NAMALWA (cell line): ENCODE measurements at regions not wholly inside any gene's neighbourhood (a gene's known extent, or its start where the extent isn't known, plus 50 kb on each side); places are given as distances from the start of the nearest gene placed in this dataset.
"Not testable (repeated sequence)": the region's sequence is repeated elsewhere in the genome, so short reads cannot be mapped to it uniquely, and the experiment has no call there.

Source experiments
- DNase-seq: peaks from one replicate; pipeline ENCODE4 v3.0.0-alpha.2; 2015; ENCODE audit warnings: low spot score

GRCh38 chr5:1958211-1959010 lies 75.7 kb upstream of the IRX4 start:
- DNase-seq = no peak

GRCh38 chr5:1955586-1955985 lies 72.9 kb upstream of the IRX4 start:
- DNase-seq = no peak

GRCh38 chr5:1953710-1954109 lies 71.0 kb upstream of the IRX4 start:
- not testable (repeated sequence) for DNase-seq

GRCh38 chr5:1952444-1953099 lies 69.8 kb upstream of the IRX4 start:
- DNase-seq = no peak

GRCh38 chr5:1952021-1952420 lies 69.3 kb upstream of the IRX4 start:
- DNase-seq = no peak

- no peak for DNase-seq
Observed at GRCh38 chr5:1951165-1951816, 68.6 kb upstream of the IRX4 start.

- no peak for DNase-seq
Observed at GRCh38 chr5:1950708-1951103, 68.0 kb upstream of the IRX4 start.

GRCh38 chr5:1950096-1950707 lies 67.5 kb upstream of the IRX4 start:
- DNase-seq = no peak

- no peak for DNase-seq
Observed at GRCh38 chr5:1949253-1949652, 66.5 kb upstream of the IRX4 start.

- DNase-seq = no peak
Observed at GRCh38 chr5:1948663-1949191, 66.0 kb upstream of the IRX4 start.

- DNase-seq = no peak
Observed at GRCh38 chr5:1948111-1948510, 65.4 kb upstream of the IRX4 start.

GRCh38 chr5:1946776-1947175 lies 64.1 kb upstream of the IRX4 start:
- no peak for DNase-seq

- no peak for DNase-seq
Observed at GRCh38 chr5:1946122-1946677, 63.5 kb upstream of the IRX4 start.

- no peak for DNase-seq
Observed at GRCh38 chr5:1945606-1946005, 62.9 kb upstream of the IRX4 start.

GRCh38 chr5:1944408-1944807 lies 61.7 kb upstream of the IRX4 start:
- DNase-seq = no peak

GRCh38 chr5:1943481-1943880 lies 60.8 kb upstream of the IRX4 start:
- no peak for DNase-seq

- no peak for DNase-seq
Observed at GRCh38 chr5:1942630-1943029, 59.9 kb upstream of the IRX4 start.

GRCh38 chr5:1942158-1942557 lies 59.4 kb upstream of the IRX4 start:
- DNase-seq = no peak

- DNase-seq = no peak
Observed at GRCh38 chr5:1939256-1939655, 56.5 kb upstream of the IRX4 start.

- DNase-seq = no peak
Observed at GRCh38 chr5:1938310-1939000, 55.7 kb upstream of the IRX4 start.

- no peak for DNase-seq
Observed at GRCh38 chr5:1937590-1937989, 54.9 kb upstream of the IRX4 start.

GRCh38 chr5:1936901-1937300 lies 54.2 kb upstream of the IRX4 start:
- no peak for DNase-seq
